Loucy (cell line): ENCODE measurements at regions not wholly inside any gene's neighbourhood (a gene's known extent, or its start where the extent isn't known, plus 50 kb on each side); places are given as distances from the start of the nearest gene placed in this dataset.

ENCODE experiments used
- CTCF ChIP-seq: fragments of 200-600 bp; sonication (generic); conservative IDR thresholded peaks from 2 replicates; pipeline ENCODE4 v1.5.1; 2014; ENCODE audit warnings: mild to moderate bottlenecking, antibody characterized with exemption, low read length
- EZH2phosphoT487 ChIP-seq: fragments of 200-600 bp; IDR thresholded peaks from 2 replicates; pipeline ENCODE4 v1.6.1; 2018; ENCODE audit warnings: antibody characterized with exemption, mild to moderate bottlenecking, moderate library complexity, borderline replicate concordance

GRCh38 chr21:20260124-20260523, 738.1 kb upstream of the NCAM2 start:
- TF ChIP-seq CTCF (no peak), EZH2phosphoT487 (no peak)
